ENCODE measurements at regions not wholly inside any gene's neighbourhood (a gene's known extent, or its start where the extent isn't known, plus 50 kb on each side); places are given as distances from the start of the nearest gene placed in this dataset.

DNA sequence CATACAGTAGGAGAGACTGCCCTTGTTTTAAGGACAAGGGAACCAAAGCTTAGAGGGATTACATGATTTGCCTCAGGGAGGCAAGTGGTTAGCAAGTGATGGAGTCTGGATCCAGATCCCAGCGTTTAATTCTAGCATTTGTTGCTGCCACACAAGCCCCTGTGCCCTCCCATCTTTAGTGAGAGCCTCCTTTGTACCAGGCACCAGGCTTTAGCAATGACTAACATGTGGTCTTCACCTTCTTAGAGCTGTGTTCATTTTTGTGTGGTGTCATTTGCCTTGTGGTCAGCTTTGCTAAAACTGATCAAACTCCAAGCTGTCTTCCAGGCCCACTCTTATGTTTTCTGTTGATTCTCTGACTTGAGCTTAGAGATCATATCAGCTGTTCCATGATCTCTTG lies 290.5 kb downstream of the RPLP1 start:
- Histone ChIP-seq H3K36me3 (ENCODE audit: insufficient read depth) (no peaks in the 10 kb centered on the region), H3K4me1 (ENCODE audit: insufficient read depth) (no peaks in the 10 kb centered on the region), H3K4me3 (ENCODE audit: low read depth, low read length) (no peak overlapping the region), H3K27ac (ENCODE audit: low read depth) (no peak overlapping the region)
- DNase-seq (ENCODE audit: extremely low spot score): no peak
- 80% methylated on average over 1 of the region's 1 CpG for WGBS

DNA sequence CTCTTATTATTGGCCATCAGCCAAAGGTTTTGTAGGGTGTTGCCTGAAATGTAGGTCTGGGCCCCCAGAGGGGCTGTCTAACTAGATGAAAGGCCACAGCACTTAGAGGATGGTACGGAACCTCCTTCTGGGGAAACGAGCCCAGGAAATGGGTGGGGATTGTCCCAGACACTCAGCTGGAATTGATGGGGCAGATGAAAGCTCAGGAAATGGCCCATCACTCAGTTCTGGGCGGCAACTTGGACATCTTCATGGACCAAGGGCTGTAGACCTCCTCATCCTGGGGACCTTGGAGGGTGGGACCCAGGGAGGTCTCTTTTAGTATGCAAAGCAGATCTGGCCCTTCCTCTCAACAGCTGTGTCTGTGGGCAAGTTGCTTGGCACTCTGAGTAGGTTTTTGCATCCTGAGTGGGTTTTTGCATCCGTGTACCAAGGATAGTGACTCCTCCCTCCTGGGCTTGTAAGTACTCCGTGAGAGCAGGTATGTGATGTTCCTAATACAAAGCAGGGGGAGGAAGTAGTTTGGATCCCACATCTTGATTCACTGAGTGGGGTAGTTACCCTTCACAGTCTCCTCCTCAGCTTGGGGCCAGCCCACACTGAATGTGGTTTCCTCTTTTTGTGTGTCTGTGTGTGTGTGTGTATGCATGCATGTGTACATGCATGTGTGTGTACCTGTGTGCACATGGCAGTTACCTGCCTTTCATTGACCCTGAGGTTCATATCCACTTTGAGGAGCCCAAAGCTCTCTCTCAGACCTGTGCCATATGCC lies 292.0 kb downstream of the RPLP1 start:
- WGBS: 43% methylated on average over 5 of the region's 5 CpGs
- no peak for DNase-seq (ENCODE audit: extremely low spot score)
- no peaks in the 10 kb centered on the region for H3K36me3 ChIP-seq (ENCODE audit: insufficient read depth)
- H3K27ac ChIP-seq (ENCODE audit: low read depth): no peak overlapping the region
- H3K4me1 ChIP-seq (ENCODE audit: insufficient read depth): no peaks in the 10 kb centered on the region
- no peak overlapping the region for H3K4me3 ChIP-seq (ENCODE audit: low read depth, low read length)

DNA sequence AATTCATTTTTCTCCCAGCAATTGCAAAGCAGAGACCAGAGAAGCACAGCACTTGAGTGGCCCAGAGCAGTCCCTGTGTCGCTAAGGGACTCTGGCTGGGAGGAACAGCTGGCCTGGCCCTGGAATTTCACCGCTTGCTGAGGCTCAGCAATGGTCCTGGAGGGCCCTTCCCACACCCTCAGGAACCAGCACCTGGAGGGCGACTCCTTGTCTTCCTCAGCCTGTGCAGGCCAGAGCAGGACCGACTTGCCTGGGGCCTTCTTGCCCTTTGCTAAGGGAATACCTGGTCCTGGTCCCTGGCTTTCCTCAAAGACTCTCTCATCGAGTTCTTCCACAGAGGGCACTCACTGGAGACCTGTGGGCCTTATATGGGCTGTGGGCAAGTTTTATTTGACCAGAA lies 294.6 kb downstream of the RPLP1 start:
- no peak for DNase-seq (ENCODE audit: extremely low spot score)
- 85% methylated on average over 5 of the region's 5 CpGs for WGBS
- H3K4me1 ChIP-seq (ENCODE audit: insufficient read depth): no peaks in the 10 kb centered on the region
- no peaks in the 10 kb centered on the region for H3K36me3 ChIP-seq (ENCODE audit: insufficient read depth)
- H3K27ac ChIP-seq (ENCODE audit: low read depth): no peak overlapping the region
- H3K4me3 ChIP-seq (ENCODE audit: low read depth, low read length): no peak overlapping the region

DNA sequence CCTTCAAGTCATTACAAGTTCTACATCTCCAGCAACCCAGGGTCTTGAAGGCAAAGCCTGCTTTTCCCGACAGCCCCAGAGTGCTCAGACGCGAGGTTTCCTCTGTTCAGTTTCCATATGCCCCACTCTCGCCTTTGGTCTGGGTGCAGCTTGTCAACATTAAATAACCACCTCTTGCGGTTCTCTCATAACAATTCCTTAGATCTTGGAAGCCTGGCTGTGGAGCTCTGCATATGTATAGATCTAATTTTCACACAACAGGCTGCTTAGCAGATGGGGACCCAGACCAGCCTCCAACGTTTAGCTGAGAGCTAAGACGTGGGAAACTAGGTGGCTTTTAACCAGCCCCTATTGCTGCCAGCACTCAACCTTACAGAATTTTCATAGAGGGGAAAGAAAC lies 295.5 kb downstream of the RPLP1 start:
- H3K4me3 ChIP-seq (ENCODE audit: low read depth, low read length): no peak overlapping the region
- no peak for DNase-seq (ENCODE audit: extremely low spot score)
- 82% methylated on average over 7 of the region's 7 CpGs for WGBS
- no peaks in the 10 kb centered on the region for H3K4me1 ChIP-seq (ENCODE audit: insufficient read depth)
- H3K36me3 ChIP-seq (ENCODE audit: insufficient read depth): no peaks in the 10 kb centered on the region
- H3K27ac ChIP-seq (ENCODE audit: low read depth): no peak overlapping the region

DNA sequence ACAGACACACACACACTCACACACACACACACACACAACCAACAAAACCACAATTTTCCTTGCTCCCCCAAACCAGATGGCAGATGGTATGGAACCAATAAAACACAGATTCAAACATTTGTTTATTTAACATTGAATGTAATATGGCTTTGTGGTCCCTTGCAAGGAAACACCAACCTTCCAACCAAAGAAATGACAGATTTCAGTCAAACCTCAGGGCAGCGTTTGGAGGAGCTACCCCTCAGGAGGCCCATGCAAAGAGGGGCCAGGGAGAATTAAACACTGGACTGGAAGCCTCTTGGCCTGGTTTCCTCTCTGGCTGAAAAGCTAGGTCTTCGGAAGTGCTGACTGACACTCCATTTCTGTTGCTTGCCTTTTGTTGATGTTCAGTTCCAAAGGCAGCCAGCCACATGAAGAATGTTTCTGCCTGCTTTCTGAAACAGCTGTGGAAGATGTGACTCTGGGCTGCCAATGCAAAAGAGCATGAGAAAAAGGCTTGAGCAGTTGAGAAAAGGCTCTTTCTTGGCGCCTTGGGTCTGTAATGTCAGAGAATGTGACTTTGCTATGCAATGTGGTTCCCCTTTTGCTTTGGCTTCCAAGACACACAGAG lies 296.1 kb downstream of the RPLP1 start:
- H3K4me1 ChIP-seq (ENCODE audit: insufficient read depth): no peaks in the 10 kb centered on the region
- no peaks in the 10 kb centered on the region for H3K36me3 ChIP-seq (ENCODE audit: insufficient read depth)
- H3K27ac ChIP-seq (ENCODE audit: low read depth): no peak overlapping the region
- H3K4me3 ChIP-seq (ENCODE audit: low read depth, low read length): no peak overlapping the region
- DNase-seq (ENCODE audit: extremely low spot score): no peak
- 72% methylated on average over 3 of the region's 3 CpGs for WGBS

DNA sequence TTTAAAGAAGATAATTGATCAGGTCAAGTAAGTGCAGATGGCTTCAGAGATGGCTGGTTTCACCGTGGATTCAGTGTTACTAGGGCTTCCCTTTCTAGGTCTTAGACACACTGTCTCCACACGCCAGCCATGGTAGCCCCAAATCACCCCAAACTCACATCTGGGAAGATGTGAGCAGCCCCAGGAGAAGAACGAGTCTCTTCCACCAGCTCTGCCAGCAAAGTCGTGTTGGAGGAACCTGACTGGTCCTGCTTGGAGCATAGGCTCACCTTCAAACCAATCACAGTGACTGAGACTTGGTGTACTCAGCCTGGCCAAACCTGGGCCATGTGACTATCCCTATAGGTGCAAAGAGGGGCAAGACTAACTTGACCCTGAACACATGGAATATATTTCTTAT lies 296.7 kb downstream of the RPLP1 start:
- WGBS: 88% methylated on average over 4 of the region's 4 CpGs
- Histone ChIP-seq H3K36me3 (ENCODE audit: insufficient read depth) (no peaks in the 10 kb centered on the region), H3K4me1 (ENCODE audit: insufficient read depth) (no peaks in the 10 kb centered on the region), H3K4me3 (ENCODE audit: low read depth, low read length) (no peak overlapping the region), H3K27ac (ENCODE audit: low read depth) (no peak overlapping the region)
- no peak for DNase-seq (ENCODE audit: extremely low spot score)

DNA sequence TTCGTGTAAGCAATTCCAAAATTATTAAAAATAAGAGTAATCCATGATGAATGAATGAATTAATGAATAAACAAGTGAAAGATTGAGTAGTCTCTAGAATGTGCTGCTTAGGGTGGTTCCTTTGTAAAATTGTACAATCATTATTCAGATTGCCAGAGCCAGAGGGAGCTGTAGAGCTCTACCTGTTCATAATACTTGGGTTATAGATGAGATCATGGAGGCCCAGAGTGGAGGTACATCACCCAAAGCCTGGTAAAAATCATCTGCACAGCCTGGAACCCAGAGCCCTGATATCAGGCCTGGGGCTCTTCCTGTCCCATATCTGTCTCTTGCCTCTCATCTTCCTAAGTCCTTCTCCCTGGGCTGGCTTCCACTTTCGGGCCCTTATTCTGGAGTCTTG lies 297.2 kb downstream of the RPLP1 start:
- no peak for DNase-seq (ENCODE audit: extremely low spot score)
- Histone ChIP-seq H3K27ac (ENCODE audit: low read depth) (no peak overlapping the region), H3K4me3 (ENCODE audit: low read depth, low read length) (no peak overlapping the region), H3K4me1 (ENCODE audit: insufficient read depth) (no peaks in the 10 kb centered on the region), H3K36me3 (ENCODE audit: insufficient read depth) (no peaks in the 10 kb centered on the region)
- 92% methylated on average over 2 of the region's 2 CpGs for WGBS

DNA sequence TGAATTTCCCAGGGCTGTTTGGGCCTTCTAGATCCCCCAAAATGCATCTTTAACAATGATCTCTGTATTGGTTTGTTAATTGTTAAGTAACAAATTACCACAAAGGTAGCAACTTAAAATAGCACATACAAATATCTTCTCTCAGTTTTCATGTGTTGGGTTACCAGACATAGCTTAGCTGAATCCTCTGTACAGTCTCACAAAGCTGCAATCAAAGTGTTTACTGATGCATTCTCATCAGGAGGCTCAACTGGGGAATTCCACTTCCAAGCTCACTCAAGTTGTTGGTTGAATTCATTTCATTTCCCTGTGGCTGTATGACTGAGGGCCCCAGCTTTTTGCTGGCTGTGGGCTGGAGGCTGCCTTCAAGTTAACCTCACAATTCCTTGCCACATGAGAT lies 297.6 kb downstream of the RPLP1 start:
- Histone ChIP-seq H3K4me3 (ENCODE audit: low read depth, low read length) (no peak overlapping the region), H3K27ac (ENCODE audit: low read depth) (no peak overlapping the region), H3K4me1 (ENCODE audit: insufficient read depth) (no peaks in the 10 kb centered on the region), H3K36me3 (ENCODE audit: insufficient read depth) (no peaks in the 10 kb centered on the region)
- no peak for DNase-seq (ENCODE audit: extremely low spot score)

DNA sequence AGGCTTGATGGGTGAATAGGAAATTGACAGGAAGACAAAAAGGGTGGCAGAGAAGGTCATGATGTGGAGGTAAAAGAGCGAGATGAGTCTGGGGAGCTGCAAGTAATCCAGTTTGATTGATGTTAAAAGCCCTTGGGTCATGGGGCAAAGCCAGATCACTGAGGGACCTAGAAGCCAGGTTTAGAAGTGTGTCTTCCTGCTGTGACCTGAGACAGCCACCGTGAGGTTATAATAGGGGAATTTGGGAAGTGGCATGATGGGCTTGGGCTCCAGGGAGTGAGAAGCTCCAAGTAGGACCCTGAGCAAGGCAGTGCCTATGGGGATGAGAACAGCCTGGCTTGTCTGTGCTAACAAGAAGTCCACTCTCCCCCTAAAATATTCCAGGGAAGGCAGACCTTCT lies 298.5 kb downstream of the RPLP1 start:
- WGBS: 78% methylated on average over 2 of the region's 2 CpGs
- Histone ChIP-seq H3K4me3 (ENCODE audit: low read depth, low read length) (no peak overlapping the region), H3K36me3 (ENCODE audit: insufficient read depth) (no peaks in the 10 kb centered on the region), H3K4me1 (ENCODE audit: insufficient read depth) (no peaks in the 10 kb centered on the region), H3K27ac (ENCODE audit: low read depth) (no peak overlapping the region)
- no peak for DNase-seq (ENCODE audit: extremely low spot score)

DNA sequence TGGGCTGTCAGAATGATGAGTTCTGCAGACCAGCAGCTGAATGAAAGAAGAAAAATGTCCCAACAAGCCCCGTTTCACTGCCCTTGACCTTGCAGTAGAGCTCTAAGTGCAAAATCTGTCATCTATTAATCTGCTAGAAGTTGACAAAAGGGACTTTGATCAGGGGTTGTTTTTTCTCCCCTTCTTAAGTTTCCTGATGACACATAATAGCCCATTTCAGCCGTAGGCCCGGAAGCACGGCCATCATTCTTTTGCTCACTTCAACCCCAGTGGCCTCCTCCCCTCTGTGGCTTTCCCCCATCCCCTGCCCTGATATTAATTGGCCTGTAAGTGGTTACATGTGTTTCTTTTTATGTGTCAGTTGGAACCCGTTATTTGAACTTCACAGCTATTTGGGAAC lies 298.9 kb downstream of the RPLP1 start:
- Histone ChIP-seq H3K4me3 (ENCODE audit: low read depth, low read length) (no peak overlapping the region), H3K4me1 (ENCODE audit: insufficient read depth) (no peaks in the 10 kb centered on the region), H3K27ac (ENCODE audit: low read depth) (no peak overlapping the region), H3K36me3 (ENCODE audit: insufficient read depth) (no peaks in the 10 kb centered on the region)
- WGBS: 78% methylated on average over 5 of the region's 5 CpGs
- DNase-seq (ENCODE audit: extremely low spot score): no peak

DNA sequence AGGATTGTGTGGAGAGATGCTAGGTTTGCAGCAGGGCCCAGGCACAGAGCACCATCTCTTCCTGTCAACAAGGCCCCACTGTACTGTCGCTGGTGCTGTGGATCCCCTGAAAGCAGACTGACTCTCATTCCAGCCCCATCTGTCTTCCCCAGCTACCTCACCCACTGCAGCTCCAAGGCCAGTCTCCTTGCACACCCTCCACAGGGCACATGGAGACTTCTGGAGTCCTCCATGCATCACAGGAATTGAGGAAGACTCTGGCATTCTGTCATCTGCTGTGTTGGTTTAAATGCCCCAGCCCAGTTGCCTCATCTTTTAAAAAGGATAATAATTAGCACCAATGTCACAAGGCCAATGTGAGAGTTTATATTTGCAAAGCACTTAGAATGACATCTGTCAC lies 301.2 kb downstream of the RPLP1 start:
- 92% methylated on average over 1 of the region's 1 CpG for WGBS

DNA sequence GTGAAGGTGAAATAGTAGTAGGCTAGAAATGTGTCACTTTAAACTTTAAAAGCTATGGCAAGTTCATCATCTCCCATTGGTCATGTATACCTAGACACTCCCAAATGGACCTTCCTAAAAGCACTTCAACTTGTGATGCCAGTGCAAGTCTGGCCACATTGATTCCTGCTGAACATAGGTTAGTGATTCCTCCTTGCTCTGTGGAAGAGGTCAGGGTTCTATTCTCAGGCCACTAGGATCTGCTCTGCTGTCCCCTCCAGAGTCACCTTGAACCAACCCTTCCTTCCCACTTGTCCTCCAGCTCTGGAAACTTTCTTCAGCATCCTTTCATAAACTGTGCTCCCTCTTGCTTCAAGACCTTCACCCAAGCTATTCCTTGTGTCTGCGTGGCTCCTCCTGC lies 301.7 kb downstream of the RPLP1 start:
- no peaks in the 10 kb centered on the region for H3K4me1 ChIP-seq (ENCODE audit: insufficient read depth)
- 95% methylated on average over 1 of the region's 1 CpG for WGBS
- H3K36me3 ChIP-seq (ENCODE audit: insufficient read depth): no peaks in the 10 kb centered on the region
- DNase-seq (ENCODE audit: extremely low spot score): no peak
- no peak overlapping the region for H3K4me3 ChIP-seq (ENCODE audit: low read depth, low read length)
- no peak overlapping the region for H3K27ac ChIP-seq (ENCODE audit: low read depth)

More for the DNA sequence above, 301.2 kb downstream of the RPLP1 start:
- Histone ChIP-seq H3K4me1 (ENCODE audit: insufficient read depth) (no peaks in the 10 kb centered on the region), H3K36me3 (ENCODE audit: insufficient read depth) (no peaks in the 10 kb centered on the region), H3K27ac (ENCODE audit: low read depth) (no peak overlapping the region), H3K4me3 (ENCODE audit: low read depth, low read length) (no peak overlapping the region)
- no peak for DNase-seq (ENCODE audit: extremely low spot score)

DNA sequence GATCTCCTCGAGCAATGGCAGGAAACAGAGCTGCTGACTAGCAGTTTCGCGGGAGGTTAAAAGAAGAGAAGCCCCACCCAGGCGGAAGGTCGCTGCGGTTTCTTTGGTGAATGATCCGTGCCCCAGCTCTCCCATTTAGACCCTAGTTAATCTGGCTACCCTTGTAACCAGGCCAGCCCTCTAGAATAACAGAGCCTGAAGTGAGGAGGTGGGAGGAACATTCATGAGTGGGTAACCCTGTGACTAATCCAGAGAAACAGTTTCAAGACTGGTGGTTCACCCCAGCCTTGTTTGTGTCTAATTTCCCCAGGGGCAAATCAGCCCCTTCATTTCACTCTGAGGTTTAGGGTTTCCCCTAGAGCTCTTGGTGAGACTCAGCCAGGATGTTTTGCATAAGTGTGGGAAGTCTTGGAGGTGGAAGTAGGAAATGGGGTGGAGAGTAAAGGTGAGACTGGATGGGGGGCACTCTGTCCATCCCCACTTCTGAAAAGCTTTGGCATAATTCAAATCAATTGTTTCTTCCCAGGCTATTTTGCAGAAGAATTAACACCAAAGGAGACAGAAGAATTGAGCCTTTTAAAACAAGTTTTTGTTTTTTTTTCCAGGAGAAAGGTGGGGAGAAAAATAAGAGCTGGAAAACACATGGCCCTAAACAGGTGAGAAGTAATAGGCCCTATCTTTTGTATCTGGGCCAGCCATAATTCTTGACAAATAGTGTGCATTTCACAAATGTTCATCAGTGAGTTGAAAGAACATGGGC lies 303.1 kb downstream of the RPLP1 start:
- no peak for DNase-seq (ENCODE audit: extremely low spot score)
- H3K36me3 ChIP-seq (ENCODE audit: insufficient read depth): no peaks in the 10 kb centered on the region
- peaks cover 2% of the 10 kb centered on the region for H3K4me1 ChIP-seq (ENCODE audit: insufficient read depth)
- 41% methylated on average over 7 of the region's 7 CpGs for WGBS
- no peak overlapping the region for H3K27ac ChIP-seq (ENCODE audit: low read depth)
- no peak overlapping the region for H3K4me3 ChIP-seq (ENCODE audit: low read depth, low read length)

DNA sequence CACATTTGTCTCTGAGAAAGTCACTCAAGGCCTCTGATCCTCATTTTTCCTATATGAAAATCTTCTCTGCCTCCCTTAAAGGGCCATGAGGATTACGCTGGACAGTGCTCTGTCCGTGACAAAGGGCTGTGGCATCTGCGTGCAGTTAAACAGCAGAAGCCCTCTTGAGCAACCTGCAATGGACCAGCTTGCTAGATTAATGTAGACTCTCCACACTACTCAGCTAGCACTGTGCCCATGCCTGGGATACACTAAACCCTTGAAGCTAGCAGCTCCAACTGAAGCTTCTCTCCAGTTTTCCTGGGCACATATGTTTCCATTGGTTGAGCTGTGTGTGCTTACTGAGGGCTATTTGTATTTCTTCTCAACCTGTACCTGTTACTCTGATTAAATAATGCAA lies 303.8 kb downstream of the RPLP1 start:
- Histone ChIP-seq H3K27ac (ENCODE audit: low read depth) (no peak overlapping the region), H3K4me1 (ENCODE audit: insufficient read depth) (peaks cover 2% of the 10 kb centered on the region), H3K36me3 (ENCODE audit: insufficient read depth) (no peaks in the 10 kb centered on the region), H3K4me3 (ENCODE audit: low read depth, low read length) (no peak overlapping the region)
- DNase-seq (ENCODE audit: extremely low spot score): no peak
- 97% methylated on average over 3 of the region's 3 CpGs for WGBS

Measured in urinary bladder (tissue), 3 donors.